NCI-H1694 (cell line): ENCODE measurements at regions not wholly inside any gene's neighbourhood (a gene's known extent, or its start where the extent isn't known, plus 50 kb on each side); places are given as distances from the start of the nearest gene placed in this dataset.
"Not testable (repeated sequence)": the region's sequence is repeated elsewhere in the genome, so short reads cannot be mapped to it uniquely, and the experiment has no call there.

Experiments
- DNase-seq: peaks from one replicate; lab custom pipeline; 2025; lab: John Stamatoyannopoulos, UW

- DNase-seq, result not testable (repeated sequence)
Measured at GRCh38 chr20:22734946-22735647, 150.7 kb upstream of the FOXA2 start.

- DNase-seq, result no peak
Measured at GRCh38 chr20:22740829-22741228, 156.5 kb upstream of the FOXA2 start.

GRCh38 chr20:22744341-22745193 is 160.2 kb upstream of the FOXA2 start:
- no peak for DNase-seq

DNA sequence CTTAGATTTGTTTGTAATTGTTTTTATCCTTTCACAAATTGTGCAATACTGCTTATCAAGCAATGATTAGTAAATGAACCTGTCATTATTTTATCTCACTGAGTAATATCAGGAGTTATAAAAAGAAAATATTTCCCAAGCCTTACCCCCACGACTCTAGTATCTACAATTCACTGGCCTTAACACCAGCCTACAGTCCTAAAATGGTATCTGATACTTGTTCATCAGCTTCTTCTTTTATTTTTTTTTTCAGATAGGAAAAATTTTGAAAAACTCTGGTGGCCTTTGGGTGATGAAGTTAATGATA is 160.8 kb upstream of the FOXA2 start:
- no peak for DNase-seq

DNA sequence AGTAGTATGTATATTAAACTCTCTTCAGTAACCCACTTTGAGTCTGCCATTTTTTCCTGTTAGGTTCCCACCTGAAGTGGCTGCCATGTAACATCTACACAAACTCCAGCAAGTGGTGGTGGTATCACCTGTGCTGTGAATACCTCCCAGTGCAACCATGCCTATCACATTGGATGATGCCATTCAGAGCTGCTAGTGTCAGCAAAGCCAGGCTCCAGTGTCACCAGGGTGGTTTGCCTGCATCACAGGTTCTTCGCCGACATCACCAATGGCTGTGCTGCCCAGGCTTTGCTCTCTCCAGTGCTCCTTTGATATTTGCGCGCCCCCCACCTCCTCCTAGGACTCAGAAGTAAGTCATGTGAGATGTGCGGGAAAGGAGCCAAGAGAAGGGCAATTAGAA is 162.6 kb upstream of the FOXA2 start:
- DNase-seq, result no peak

DNA sequence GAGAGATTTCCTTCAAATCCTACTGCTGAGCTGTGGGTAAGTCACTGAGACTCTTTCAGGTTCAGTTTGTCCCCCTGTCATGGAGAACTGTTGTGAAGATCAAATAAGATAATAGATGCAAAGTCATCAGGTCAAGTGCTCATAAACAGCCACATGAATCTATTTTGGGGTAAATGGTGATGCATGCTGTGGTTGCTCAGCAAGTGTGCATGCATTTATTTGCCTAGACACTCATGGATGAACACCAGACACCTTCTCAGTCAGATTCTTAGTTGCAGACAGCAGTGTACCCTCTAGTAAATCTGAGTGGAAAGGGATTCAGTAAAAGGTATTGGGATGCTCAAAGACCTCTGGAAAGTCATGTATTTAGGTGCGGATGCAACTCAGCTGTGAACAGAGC is 168.0 kb upstream of the FOXA2 start:
- no peak for DNase-seq

- DNase-seq, result no peak
Measured at GRCh38 chr20:22757424-22758183, 173.2 kb upstream of the FOXA2 start.

DNA sequence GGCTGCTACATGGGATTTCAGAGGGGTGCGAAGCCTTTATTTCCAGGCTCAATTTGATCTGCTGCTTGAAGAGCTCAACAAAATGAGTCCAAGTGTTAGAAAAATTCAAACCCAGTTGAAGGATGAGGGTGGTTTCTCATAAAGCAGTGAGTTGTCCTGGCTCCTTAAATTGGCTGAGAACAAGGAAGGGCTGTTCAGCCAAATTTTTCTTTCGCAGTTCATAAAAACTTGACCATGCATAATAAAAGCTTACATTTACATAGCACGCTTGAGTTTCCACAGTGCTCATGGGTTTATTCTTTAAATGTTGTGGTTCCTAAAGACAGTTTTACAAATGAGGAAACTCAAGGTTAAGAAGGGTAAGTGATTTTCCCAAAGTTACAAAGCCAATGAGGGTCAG is 174.4 kb upstream of the FOXA2 start:
- DNase-seq, result no peak

DNA sequence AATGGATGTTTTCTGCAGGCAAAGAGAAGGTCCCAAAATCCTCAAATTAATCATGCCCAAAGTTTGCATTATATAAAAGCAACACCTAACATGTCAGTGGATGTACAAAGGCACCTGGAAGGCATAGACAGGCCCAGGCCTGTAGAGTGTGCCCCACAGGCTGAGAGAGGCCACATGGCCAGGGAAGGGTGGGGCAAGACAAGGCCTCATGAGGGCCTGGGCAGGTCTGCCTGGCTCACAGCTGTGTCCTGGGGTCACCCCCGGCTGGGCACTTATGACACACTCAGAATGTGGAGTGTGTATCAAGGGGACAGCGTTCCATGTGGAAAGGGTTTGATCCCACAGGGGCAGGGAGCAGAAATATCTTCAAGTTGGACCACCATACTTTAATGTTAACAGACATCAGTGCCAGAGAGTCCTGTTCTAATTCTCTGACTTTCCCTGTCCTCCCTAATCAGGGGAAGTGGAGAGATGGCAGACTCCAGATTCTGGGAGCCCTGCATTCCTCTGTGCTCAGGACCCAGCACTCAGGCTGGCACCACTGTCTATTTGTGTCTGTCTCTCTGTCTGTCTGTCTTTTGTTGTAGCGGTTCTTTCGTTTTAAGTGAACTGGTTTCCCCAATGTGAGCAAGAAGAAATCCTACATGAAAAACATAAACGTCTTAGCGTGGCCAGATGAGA is 178.3 kb upstream of the FOXA2 start:
- no peak for DNase-seq

GRCh38 chr20:22763257-22763906 is 179.0 kb upstream of the FOXA2 start:
- no peak for DNase-seq

DNA sequence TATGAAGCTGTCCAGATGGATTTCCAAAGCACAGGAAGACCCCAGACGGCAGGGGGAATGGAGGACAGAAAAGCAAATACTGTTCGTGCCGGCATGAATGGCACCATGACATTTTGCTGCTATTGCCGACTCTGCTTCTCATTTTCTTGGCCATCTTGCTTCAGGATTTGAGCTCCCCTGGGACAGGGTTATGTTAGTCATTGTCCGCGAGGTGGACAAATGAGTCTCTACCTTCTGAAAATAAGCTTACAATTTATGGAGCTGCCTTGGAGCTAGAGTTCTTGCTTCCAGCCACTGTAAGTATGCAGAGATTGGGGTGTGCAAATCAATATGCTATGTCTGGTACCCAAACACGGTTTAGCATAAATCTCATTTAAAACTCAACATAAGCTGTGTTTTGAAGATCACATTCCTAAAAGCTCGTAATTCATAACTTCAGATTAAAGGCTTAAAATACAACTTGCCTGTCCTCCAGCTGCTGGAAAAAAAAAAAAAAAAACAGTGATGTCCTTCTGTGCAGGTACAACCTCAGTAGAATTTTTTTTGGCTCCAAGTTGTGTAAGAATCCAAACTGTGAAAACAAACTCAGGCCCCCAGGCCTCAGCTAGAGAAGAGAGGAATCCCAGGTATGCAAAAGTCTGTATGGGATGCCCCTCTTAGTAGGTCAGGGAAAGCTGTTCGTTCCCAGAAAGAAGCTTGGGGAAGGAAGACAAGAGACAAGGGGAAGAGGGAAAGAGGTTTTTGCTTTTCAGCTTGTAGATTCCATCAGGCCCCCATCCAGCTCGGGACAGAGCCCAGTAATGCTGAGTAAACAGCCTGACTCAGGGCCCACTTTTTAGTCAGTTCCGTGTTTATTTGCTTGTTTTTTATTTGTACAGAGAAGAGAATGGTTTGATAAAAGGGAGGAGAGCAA is 184.2 kb upstream of the FOXA2 start:
- no peak for DNase-seq

DNA sequence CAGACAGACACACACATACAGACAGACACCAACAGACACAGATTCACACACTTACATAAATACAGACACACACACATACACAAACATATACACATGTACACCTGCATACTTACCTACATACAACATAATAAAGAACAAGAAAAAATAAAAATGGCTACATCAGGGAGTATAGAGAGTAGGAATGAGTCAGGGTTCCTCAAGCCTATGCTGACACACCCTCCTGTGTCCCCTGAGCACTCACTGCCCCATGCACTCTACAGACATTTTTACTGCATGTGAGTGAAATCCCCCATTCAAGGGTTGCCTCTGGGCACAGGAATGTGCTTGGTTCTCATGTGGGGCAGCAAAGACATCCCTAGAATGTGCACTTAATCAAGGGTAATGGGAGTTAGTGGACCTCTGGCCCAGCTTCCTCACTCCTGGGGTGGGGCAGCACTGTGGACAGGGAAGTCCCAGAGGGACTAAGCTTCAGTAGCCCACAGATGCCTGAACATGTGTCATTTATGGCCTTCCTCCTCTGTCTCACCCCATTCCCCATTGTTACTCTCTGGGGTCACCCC is 185.9 kb upstream of the FOXA2 start:
- no peak for DNase-seq

DNA sequence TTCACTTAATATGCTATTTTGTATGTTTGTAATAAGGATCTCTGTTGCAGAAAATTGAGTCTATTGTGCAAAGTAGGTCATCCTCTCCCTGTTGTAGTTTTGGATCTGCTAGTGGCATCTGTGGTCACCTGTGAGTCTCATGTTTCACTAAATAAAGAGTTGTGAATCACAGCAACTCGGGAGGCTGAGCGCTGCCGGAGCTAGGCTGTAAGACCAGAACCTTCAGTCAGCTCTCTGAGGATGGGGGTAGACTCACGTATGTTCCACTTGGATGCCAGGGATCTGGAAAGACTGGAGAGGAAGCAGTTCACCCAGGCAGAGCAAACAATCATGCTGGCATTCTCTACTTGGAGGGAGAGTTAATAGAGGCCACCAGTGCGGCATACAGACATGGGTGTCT is 187.3 kb upstream of the FOXA2 start:
- DNase-seq, result no peak

- DNase-seq, result no peak
Measured at GRCh38 chr20:22773344-22773743, 189.0 kb upstream of the FOXA2 start.

DNA sequence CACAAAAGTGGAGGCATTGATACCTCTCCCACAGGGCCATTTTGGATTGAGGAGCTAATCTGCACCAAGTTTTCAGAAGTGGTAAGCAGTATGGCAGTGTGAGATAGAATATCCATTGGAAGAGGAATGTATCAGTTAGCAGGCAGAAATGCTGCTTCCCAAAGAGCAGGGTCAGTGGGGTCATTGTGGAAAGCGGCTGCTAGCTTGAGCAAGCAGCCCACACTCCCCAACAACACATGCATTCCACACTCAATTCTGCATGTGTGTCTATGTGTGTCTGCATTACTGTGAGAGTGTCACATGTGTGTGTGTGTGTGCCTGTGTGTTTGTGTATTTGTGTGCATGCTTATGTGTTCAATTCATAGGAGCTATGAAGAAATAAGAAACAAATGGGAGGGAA is 190.9 kb upstream of the FOXA2 start:
- no peak for DNase-seq

GRCh38 chr20:22775671-22776139 is 191.3 kb upstream of the FOXA2 start:
- no peak for DNase-seq

DNA sequence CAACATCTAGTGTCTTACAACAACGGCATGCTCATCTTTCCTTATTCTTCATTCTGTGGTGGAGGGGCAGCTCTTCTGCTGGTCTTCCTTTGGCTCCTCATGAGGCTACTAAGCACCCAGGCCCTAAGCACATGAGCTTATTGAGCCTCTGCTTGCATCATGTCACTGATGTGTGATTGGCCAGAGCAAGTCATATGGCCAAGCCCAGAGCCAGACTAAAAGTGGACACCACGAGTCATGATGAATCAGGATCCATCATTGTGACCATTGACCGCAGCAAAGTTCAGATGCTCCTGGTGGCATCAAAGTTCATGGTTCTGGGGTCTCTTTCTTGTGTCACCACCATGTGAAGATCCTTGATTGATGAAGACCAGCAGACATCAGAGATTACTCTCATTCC is 192.0 kb upstream of the FOXA2 start:
- no peak for DNase-seq

GRCh38 chr20:22779878-22780277 is 195.5 kb upstream of the FOXA2 start:
- DNase-seq, result no peak

GRCh38 chr20:22781869-22782268 is 197.5 kb upstream of the FOXA2 start:
- DNase-seq, result no peak

- DNase-seq, result no peak
Measured at GRCh38 chr20:22789676-22790075, 205.3 kb upstream of the FOXA2 start.
